Uterus (tissue), 2 donors: ENCODE measurements at regions not wholly inside any gene's neighbourhood (a gene's known extent, or its start where the extent isn't known, plus 50 kb on each side); places are given as distances from the start of the nearest gene placed in this dataset.

Source experiments
- CTCF ChIP-seq, 4 experiments: fragments of 200-600 bp in 2 of 4; fragments of 450-650 bp in 2 of 4; sonication (generic) in 2 of 4; IDR thresholded peaks; one replicate each; pipeline ENCODE4 v1.5.1; 2016 to 2019; ENCODE audit warnings: antibody characterized with exemption in 4 of 4, mild to moderate bottlenecking in 2 of 4, moderate library complexity in 1 of 4
- POLR2A ChIP-seq, 2 donors: fragments of 450-650 bp; IDR thresholded peaks; one replicate each; pipeline ENCODE4 v1.6.1; 2016; ENCODE audit warnings: antibody characterized with exemption in 2 of 2, mild to moderate bottlenecking in 1 of 2, moderate library complexity in 1 of 2

- TF ChIP-seq CTCF (IDR thresholded peaks at IDR 0.05) = no peak
- TF ChIP-seq POLR2A (IDR thresholded peaks at IDR 0.05) = no peak
Measured at GRCh38 chr3:150148227-150148626, 177.5 kb upstream of the PFN2 start.
